Ascending aorta (tissue), 2 donors: ENCODE measurements at regions not wholly inside any gene's neighbourhood (a gene's known extent, or its start where the extent isn't known, plus 50 kb on each side); places are given as distances from the start of the nearest gene placed in this dataset.

Experiments used
- DNase-seq, 2 donors: peaks; one replicate each; pipeline ENCODE4 v3.0.0-alpha.2; 2019; ENCODE audit warnings: low spot score in 2 of 2
- H3K27ac ChIP-seq, 2 donors: fragments of 200-600 bp; sonication (generic); one replicate each; pipeline ENCODE4 v1.5.1; 2016 to 2017; ENCODE audit warnings: mild to moderate bottlenecking in 1 of 2
- H3K27me3 ChIP-seq: fragments of 200-600 bp; sonication (generic); one replicate; pipeline ENCODE4 v1.5.1; 2017
- H3K36me3 ChIP-seq, 2 donors: fragments of 200-600 bp; sonication (generic); one replicate each; pipeline ENCODE4 v1.5.1; 2016
- H3K4me1 ChIP-seq, 2 donors: fragments of 200-600 bp; sonication (generic); one replicate each; pipeline ENCODE4 v1.5.1; 2016 to 2017; ENCODE audit warnings: mild to moderate bottlenecking in 1 of 2
- H3K4me3 ChIP-seq, 2 donors: fragments of 200-600 bp; sonication (generic); one replicate each; pipeline ENCODE4 v1.5.1; 2016 to 2017; ENCODE audit warnings: mild to moderate bottlenecking in 1 of 2
- H3K9me3 ChIP-seq, 2 donors: fragments of 200-600 bp; sonication (generic); one replicate each; pipeline ENCODE4 v1.5.1; 2016
- CTCF ChIP-seq, 3 experiments: fragments of 200-600 bp in 2 of 3; fragments of 450-650 bp in 1 of 3; sonication (generic) in 2 of 3; IDR thresholded peaks; one replicate each; pipeline ENCODE4 v1.5.1; 2016 to 2019; ENCODE audit warnings: antibody characterized with exemption in 3 of 3, mild to moderate bottlenecking in 1 of 3, moderate library complexity in 1 of 3
- intact Hi-C: fragments of 100-400 bp; cut with DNase I; formaldehyde crosslinking; loops from one replicate; pipeline ENCODE4 v1.15.1; 2023

- TF ChIP-seq CTCF (IDR thresholded peaks at IDR 0.05) = no peak
- intact Hi-C loops = no loop called here
These were observed 935.6 kb downstream of the GRID1 start for GRCh38 chr10:85430991-85431390.

GRCh38 chr10:85433248-85433647 lies 933.3 kb downstream of the GRID1 start:
- DNase-seq = no peak
- no peak for TF ChIP-seq CTCF (IDR thresholded peaks at IDR 0.05)
- Histone ChIP-seq H3K9me3 (no peaks in the 10 kb centered on the region), H3K4me1 (no peaks in the 10 kb centered on the region), H3K36me3 (no peaks in the 10 kb centered on the region), H3K27ac (no peak overlapping the region), H3K4me3 (no peak overlapping the region), H3K27me3 (no peaks in the 10 kb centered on the region)
- intact Hi-C loops = no loop called here

More at GRCh38 chr10:85430991-85431390, 935.6 kb downstream of the GRID1 start:
- Histone ChIP-seq H3K9me3 (no peaks in the 10 kb centered on the region), H3K27ac (no peak overlapping the region), H3K4me3 (no peak overlapping the region), H3K36me3 (no peaks in the 10 kb centered on the region), H3K4me1 (no peaks in the 10 kb centered on the region), H3K27me3 (no peaks in the 10 kb centered on the region)
- no peak for DNase-seq

- Histone ChIP-seq H3K4me3 (no peak overlapping the region), H3K27me3 (no peaks in the 10 kb centered on the region), H3K27ac (no peak overlapping the region), H3K36me3 (no peaks in the 10 kb centered on the region), H3K4me1 (no peaks in the 10 kb centered on the region), H3K9me3 (no peaks in the 10 kb centered on the region)
- intact Hi-C loops = no loop called here
- no peak for TF ChIP-seq CTCF (IDR thresholded peaks at IDR 0.05)
- no peak for DNase-seq
These were observed 921.7 kb downstream of the GRID1 start for GRCh38 chr10:85444868-85445267.

GRCh38 chr10:85445702-85446101 lies 920.9 kb downstream of the GRID1 start:
- H3K9me3 ChIP-seq = no peaks in the 10 kb centered on the region
- H3K27me3 ChIP-seq = no peaks in the 10 kb centered on the region
- no peaks in the 10 kb centered on the region for H3K36me3 ChIP-seq
- no peaks in the 10 kb centered on the region for H3K4me1 ChIP-seq
- intact Hi-C loops = no loop called here
- no peak overlapping the region for H3K27ac ChIP-seq
- H3K4me3 ChIP-seq = no peak overlapping the region
- no peak for DNase-seq
- no peak for TF ChIP-seq CTCF (IDR thresholded peaks at IDR 0.05)

- no peak overlapping the region for H3K27ac ChIP-seq
- H3K36me3 ChIP-seq = no peaks in the 10 kb centered on the region
- TF ChIP-seq CTCF (IDR thresholded peaks at IDR 0.05) = no peak
- intact Hi-C loops = no loop called here
- no peak overlapping the region for H3K4me3 ChIP-seq
- no peak for DNase-seq
- no peaks in the 10 kb centered on the region for H3K9me3 ChIP-seq
- no peaks in the 10 kb centered on the region for H3K4me1 ChIP-seq
- H3K27me3 ChIP-seq = no peaks in the 10 kb centered on the region
These were observed 919.8 kb downstream of the GRID1 start for GRCh38 chr10:85446827-85447226.

- no peak for DNase-seq
- H3K4me3 ChIP-seq = no peak overlapping the region
These were observed 918.9 kb downstream of the GRID1 start for GRCh38 chr10:85447690-85448089.

More at GRCh38 chr10:85447690-85448089, 918.9 kb downstream of the GRID1 start:
- TF ChIP-seq CTCF (IDR thresholded peaks at IDR 0.05) = no peak
- Histone ChIP-seq H3K36me3 (no peaks in the 10 kb centered on the region), H3K4me1 (no peaks in the 10 kb centered on the region), H3K9me3 (no peaks in the 10 kb centered on the region), H3K27ac (no peak overlapping the region), H3K27me3 (no peaks in the 10 kb centered on the region)
- intact Hi-C loops = no loop called here
